Heart right ventricle (tissue), 16 donors: ENCODE measurements at regions not wholly inside any gene's neighbourhood (a gene's known extent, or its start where the extent isn't known, plus 50 kb on each side); places are given as distances from the start of the nearest gene placed in this dataset.

Experiments
- ATAC-seq, 8 donors: fragments of 200-7000 bp; cut with Tn5 transposase; one replicate each; pipeline ENCODE4 v1.9.1; 2020; ENCODE audit warnings: mild to moderate bottlenecking in 8 of 8, moderate library complexity in 8 of 8, moderate number of reproducible peaks in 1 of 8
- DNase-seq, 2 donors: peaks; one replicate each; pipeline ENCODE4 v3.0.0-alpha.2; 2020
- H3K27ac ChIP-seq, 10 donors: fragments of 200-600 bp; sonication (generic) in 2 of 10; one replicate each; pipeline versions ENCODE4 v1.5.0 to v1.8.0; 2020 to 2022; ENCODE audit warnings: mild to moderate bottlenecking in 3 of 10
- H3K27me3 ChIP-seq, 7 donors: fragments of 200-600 bp; one replicate each; pipeline ENCODE4 v1.8.0; 2021 to 2022; ENCODE audit warnings: mild to moderate bottlenecking in 2 of 7
- H3K36me3 ChIP-seq, 9 donors: fragments of 200-600 bp; sonication (generic) in 1 of 9; one replicate each; pipeline versions ENCODE4 v1.5.0 to v1.8.0; 2020 to 2022; ENCODE audit warnings: mild to moderate bottlenecking in 2 of 9
- H3K4me1 ChIP-seq, 9 donors: fragments of 200-600 bp; sonication (generic) in 1 of 9; one replicate each; pipeline versions ENCODE4 v1.5.0 to v1.8.0; 2020 to 2022; ENCODE audit warnings: mild to moderate bottlenecking in 4 of 9
- H3K4me3 ChIP-seq, 10 donors: fragments of 200-600 bp; sonication (generic) in 2 of 10; one replicate each; pipeline versions ENCODE4 v1.5.0 to v1.8.0; 2020 to 2022; ENCODE audit warnings: mild to moderate bottlenecking in 7 of 10, moderate library complexity in 2 of 10
- H3K9me3 ChIP-seq, 11 donors: fragments of 200-600 bp in 10 of 11; sonication (generic) in 2 of 11; one replicate each; pipeline versions ENCODE4 v1.5.0 to v1.8.0; 2013 to 2022; ENCODE audit warnings: mild to moderate bottlenecking in 2 of 11, control low read depth in 1 of 11, moderate library complexity in 1 of 11
- WGBS, 2 donors: extraction: QIAGEN DNeasy Blood & Tissue Kit; methylation state at CpG; one replicate each; pipeline ENCODE4 v1.1.7; 2013; ENCODE audit warnings: inconsistent platforms in 1 of 2; 5-methylcytosine and 5-hydroxymethylcytosine counted together
- intact Hi-C, 10 donors: fragments of 100-400 bp; cut with DNase I; formaldehyde crosslinking; loops; one replicate each; pipeline versions ENCODE4 v1.11.1 to v1.14.2; 2022
- TF ChIP-seq, protein P1 (sequence below), 9 donors: fragments of 200-600 bp; sonication (generic) in 2 of 9; IDR thresholded peaks; one replicate each; pipeline versions ENCODE4 v1.5.0 to v1.8.0; 2021 to 2022; ENCODE audit warnings: antibody characterized with exemption in 9 of 9, mild to moderate bottlenecking in 5 of 9, moderate library complexity in 1 of 9
- donor health status: Arrhythmogenic right ventricular cardiomyopathy.
- donor health status: ischemic (EF 13 %, LVEDD 7.1; RV severe dilation, severe dysfunction).
- donor health status: healthy with polysubstance abuse.
- donor health status: DM: no; HTN: yes; CAD: no.
- donor health status: DM: no; HTN: no; CAD: no.
- donor health status: ischemic (EF 25% LVEDD 6.9; RV normal size, moderate dysfunction).
- donor health status: ischemic (EF 25% LVEDD 5.7; RV mildly dilated, moderate dysfunction).
- donor health status: healthy.
- donor health status: DM: yes; HTN: yes; CAD: no.
- donor health status: Ischemic cardiomyopathy.
- donor health status: ischemic (EF 35%, LVEDD 5.7; RV mildly dilated, moderate dysfunction).
- donor health status: nonischemic (EF 11% LVEDD 7.7; RV severe dilation, severe dysfunction).
- donor health status: DM: yes; HTN: yes; CAD: no.
- donor health status: PGD.
- donor health status: ischemic (EF 29% LVEDD 5.4; RV normal size, mild dysfunction).
- donor health status: nonischemic (EF 23%, LVEDD 6.1; RV moderate dilation, normal function).

- Histone ChIP-seq H3K9me3 (no peaks in the 10 kb centered on the region), H3K27ac (peak overlapping the region in 1 of 10 donors; percentile 2), H3K4me1 (peaks cover 0 to 57% (median 27%) of the 10 kb centered on the region in 9 donors), H3K27me3 (no peaks in the 10 kb centered on the region), H3K4me3 (no peak overlapping the region), H3K36me3 (peaks cover 0 to 100% (median 53%) of the 10 kb centered on the region in 9 donors)
- no peak for ATAC-seq
- TF ChIP-seq, protein P1, sequence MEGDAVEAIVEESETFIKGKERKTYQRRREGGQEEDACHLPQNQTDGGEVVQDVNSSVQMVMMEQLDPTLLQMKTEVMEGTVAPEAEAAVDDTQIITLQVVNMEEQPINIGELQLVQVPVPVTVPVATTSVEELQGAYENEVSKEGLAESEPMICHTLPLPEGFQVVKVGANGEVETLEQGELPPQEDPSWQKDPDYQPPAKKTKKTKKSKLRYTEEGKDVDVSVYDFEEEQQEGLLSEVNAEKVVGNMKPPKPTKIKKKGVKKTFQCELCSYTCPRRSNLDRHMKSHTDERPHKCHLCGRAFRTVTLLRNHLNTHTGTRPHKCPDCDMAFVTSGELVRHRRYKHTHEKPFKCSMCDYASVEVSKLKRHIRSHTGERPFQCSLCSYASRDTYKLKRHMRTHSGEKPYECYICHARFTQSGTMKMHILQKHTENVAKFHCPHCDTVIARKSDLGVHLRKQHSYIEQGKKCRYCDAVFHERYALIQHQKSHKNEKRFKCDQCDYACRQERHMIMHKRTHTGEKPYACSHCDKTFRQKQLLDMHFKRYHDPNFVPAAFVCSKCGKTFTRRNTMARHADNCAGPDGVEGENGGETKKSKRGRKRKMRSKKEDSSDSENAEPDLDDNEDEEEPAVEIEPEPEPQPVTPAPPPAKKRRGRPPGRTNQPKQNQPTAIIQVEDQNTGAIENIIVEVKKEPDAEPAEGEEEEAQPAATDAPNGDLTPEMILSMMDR (IDR thresholded peaks at IDR 0.05): no peak
- 78 to 80% methylated on average over 1 of the region's 1 CpG for WGBS, 2 donors
- no peak for DNase-seq
- intact Hi-C loops: no loop called here
Observed at GRCh38 chr20:19966840-19967239, 50.3 kb upstream of the NAA20 start.
